Limb (tissue), 2 donors: ENCODE measurements at regions not wholly inside any gene's neighbourhood (a gene's known extent, or its start where the extent isn't known, plus 50 kb on each side); places are given as distances from the start of the nearest gene placed in this dataset.
A peak's percentile ranks its signal among the peaks of the same experiment; 100 is the strongest.

Experiments used
- DNase-seq, 2 donors: peaks; one replicate each; pipeline ENCODE4 v3.0.0-alpha.2; 2016; ENCODE audit errors: extremely low spot score in 2 of 2

GRCh38 chr2:180231015-180231414 lies 223.9 kb upstream of the CWC22 start:
- DNase-seq = no peak

GRCh38 chr2:180227461-180227860 lies 220.4 kb upstream of the CWC22 start:
- no peak for DNase-seq

DNA sequence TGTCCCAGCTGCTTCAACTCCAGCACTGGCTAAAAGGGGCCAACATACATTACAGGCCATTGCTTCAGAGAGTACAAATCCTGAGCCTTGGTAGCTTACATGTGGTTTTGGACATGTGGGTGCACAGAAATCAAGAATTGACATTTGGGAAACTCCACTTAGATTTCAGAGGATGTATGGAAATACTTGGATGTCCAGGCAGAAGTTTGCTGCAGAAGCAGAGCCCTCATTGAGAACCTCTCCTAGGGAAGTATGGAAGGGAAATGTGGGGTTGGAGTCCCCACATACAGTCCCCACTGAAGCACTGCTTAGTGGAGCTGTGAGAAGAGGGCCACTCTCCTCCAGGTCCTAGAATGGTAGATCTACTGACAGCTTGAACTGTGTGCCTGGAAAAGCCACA lies 218.0 kb upstream of the CWC22 start:
- no peak for DNase-seq

- DNase-seq = no peak
These were observed 215.5 kb upstream of the CWC22 start for GRCh38 chr2:180222644-180223043.

DNA sequence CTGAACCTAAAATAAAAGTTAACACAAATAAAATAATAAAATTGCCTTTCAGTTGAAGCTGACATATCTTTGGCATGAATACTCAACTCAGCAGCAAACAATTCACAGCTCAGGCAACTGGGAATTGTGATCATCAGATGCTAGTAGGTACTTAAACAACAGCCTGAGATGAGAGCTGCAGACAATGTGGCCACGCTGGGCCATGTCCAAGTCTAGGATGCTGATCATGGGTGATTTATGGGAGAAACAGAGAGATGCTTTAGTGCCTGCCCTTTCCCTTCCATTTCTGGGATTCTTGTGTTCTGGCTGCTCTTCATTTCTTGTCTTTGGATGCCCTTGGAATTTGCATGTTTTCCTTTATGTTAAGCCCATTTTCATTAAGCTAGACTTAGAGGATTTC lies 212.4 kb upstream of the CWC22 start:
- DNase-seq = no peak

DNA sequence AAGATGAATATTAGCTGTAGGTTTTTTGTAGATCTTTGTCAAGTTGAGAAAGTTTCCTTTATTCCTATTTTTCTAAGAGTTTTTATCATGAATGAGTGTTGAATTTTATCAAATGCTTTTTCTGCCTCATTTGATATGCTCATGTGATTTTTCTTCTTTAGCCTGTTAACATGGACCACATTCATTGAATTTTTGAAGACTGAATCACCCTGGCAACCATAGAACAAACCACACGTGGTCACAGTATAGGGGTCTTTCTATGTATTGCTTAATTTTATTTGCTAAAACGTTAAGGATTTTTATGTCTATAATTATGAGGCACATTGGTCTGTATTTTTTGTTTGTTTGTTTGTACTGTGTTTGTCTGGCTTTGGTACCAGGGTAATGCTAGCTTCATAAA lies 201.7 kb upstream of the CWC22 start:
- no peak for DNase-seq

GRCh38 chr2:180205621-180206235 lies 198.6 kb upstream of the CWC22 start:
- no peak for DNase-seq

- DNase-seq = no peak
These were observed 196.9 kb upstream of the CWC22 start for GRCh38 chr2:180203972-180204371.

DNA sequence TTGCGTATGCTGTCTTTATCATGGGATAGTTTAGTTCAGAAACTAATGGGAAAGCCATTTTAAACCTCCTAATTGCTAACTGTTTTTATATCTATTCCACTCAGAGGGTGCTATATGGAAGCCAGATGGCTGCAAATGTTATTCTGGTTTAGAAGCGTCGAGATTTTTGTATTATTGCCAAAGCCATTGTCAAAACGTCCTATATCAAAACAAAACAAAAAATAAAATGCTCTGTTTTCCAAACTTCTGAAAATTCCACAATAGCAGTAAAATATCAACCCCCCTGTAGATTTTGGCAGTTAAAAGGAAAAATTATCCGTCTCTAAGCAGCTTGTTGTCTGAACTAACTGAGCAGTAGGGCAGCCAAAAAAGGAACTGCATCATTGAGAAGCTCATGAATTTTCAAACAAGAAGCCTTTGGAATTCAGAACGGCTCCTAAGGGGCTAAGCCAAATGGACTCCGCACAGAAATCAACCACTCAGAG lies 195.4 kb upstream of the CWC22 start:
- peak in 1 of 2 donors; percentile 61 for DNase-seq

DNA sequence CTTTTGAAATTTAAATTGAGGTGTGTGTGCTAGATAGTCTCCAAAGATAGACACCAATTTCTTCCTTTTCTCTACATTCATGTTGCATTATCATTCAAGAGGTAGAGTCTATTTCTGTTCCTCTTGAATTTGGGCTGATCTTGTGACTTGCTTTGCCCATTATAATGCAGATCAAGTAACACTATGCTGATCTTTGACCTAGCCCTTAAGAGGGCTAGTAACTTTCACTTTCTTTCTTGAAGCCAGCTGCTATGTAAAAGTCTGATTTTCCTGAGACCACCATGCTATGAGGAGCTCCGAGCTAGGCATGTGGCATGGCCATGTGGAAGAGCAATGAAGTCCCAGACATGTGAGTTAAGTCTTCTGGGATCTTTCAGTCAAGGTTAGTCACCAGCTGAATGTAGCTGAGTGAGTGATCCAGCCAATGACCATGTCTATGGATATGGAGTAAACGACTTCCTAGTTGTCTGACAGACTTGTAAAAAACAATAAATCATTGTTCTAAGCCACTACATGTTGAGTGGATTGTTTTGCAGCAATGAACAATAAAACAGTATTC lies 189.4 kb upstream of the CWC22 start:
- DNase-seq = no peak

GRCh38 chr2:180195847-180196246 lies 188.8 kb upstream of the CWC22 start:
- DNase-seq = no peak

- no peak for DNase-seq
These were observed 184.5 kb upstream of the CWC22 start for GRCh38 chr2:180191432-180192124.

DNA sequence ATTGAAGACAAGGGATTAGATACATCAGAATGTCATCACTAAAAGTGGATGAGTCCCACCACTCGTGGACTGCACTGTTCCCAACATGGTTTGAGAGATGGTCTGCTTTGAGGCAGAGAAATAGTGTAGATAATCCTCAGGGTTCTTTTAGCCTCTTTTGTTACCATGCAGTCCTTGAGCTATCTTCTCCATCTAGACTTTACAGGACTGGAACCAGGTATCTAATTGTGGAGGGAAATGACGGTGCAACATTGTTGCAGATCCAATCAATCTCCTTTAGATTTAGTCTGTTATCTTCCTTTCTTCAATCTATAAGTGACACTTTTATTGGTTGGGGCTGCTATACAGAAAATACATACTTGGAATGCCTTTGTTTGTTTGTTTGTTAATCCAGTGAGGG lies 183.8 kb upstream of the CWC22 start:
- no peak for DNase-seq

GRCh38 chr2:180187611-180188010 lies 180.5 kb upstream of the CWC22 start:
- DNase-seq = no peak

DNA sequence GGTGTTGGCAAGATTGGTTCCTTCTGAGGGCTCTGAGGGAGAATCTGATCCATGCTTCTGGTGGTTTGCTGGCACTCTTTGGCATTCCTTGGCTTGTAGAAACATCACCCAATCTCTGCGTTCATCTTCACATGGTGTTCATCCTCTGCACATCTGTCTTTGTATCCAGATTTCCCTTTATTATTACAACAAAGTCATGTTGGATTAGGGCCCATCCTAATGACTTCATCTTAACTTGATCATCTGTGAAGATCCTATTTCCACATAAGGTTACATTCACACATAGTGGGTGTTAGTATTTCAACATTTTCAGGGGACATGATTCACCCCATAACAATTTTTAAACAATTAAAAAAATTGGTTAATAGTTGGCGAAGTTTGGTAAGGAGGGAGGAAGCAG lies 177.4 kb upstream of the CWC22 start:
- no peak for DNase-seq

DNA sequence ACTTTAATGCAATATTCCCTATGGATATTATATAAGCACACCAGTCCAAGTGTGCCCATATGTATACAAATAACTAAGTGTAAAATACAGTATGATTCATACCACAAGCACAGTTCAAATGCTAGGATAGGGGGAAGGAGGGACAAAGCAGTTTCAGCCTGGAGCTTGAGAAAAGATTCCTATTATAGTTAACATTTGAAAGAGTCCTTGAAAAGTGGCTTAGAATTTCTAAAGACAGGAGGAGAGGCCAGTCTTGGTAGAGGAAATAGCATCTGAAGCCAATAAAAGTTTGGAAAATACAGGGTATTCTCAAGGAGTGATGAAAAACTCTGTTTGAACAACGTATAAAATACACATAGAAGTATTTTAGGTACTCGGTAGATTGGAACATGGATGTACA lies 173.4 kb upstream of the CWC22 start:
- DNase-seq = no peak

- no peak for DNase-seq
These were observed 170.4 kb upstream of the CWC22 start for GRCh38 chr2:180177534-180177933.

GRCh38 chr2:180175736-180176135 lies 168.6 kb upstream of the CWC22 start:
- no peak for DNase-seq

- no peak for DNase-seq
These were observed 167.5 kb upstream of the CWC22 start for GRCh38 chr2:180174580-180174979.

DNA sequence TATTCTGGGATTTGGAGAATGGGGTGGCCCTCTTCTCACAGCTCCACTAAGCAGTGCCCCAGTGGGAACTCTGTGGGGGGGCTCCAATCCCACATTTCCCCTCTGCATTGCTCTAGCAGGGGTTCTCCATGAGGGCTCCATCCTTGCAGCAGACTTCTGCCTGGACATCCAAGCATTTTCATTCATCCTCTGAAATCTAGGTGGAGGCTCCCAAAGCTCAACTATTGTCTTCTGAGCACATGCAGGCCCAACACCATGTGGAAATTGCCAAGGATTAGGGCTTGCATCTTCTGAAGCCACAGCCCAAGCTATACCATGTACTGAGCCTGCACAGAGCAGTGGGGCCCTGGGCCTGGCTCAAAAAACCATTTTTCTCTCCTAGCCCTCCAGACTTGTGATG lies 162.4 kb upstream of the CWC22 start:
- no peak for DNase-seq

DNA sequence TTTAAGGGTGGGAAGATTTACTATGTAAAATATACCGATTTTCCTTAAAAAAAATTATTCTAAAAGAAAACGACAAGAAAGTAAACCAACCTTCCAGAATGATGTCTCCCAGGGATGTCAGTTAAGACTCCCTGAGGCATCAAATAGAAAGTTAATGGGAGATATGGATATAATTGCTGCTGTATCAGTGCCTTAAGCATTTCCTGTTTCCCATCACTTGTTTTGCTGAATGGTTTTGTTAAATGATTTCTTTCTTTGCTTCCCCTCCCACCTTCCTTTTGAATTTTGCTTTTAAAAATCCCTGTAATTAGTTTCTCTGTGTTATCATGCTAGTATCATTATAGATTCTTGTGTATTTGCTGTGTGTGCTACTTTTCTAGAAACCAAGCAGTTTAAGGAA lies 154.3 kb upstream of the CWC22 start:
- DNase-seq = no peak

DNA sequence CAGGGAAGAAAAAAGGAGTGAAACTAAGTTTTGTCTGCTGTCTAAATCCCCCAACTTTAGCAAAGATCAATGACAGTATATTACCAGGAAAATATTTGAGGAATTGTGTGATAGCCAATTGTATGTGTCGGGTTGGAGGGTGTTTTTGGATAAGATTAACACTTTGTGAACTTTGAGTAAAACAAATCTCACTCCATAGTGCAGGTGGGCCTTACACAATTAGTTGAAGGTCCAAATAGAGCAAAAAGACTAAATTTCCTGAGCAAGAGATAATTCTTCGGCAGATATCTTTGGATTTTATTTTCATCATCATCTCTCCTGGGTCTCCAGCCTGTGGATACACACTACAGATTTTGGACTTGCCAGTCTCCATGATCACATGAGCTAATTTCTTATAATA lies 152.8 kb upstream of the CWC22 start:
- DNase-seq = no peak

DNA sequence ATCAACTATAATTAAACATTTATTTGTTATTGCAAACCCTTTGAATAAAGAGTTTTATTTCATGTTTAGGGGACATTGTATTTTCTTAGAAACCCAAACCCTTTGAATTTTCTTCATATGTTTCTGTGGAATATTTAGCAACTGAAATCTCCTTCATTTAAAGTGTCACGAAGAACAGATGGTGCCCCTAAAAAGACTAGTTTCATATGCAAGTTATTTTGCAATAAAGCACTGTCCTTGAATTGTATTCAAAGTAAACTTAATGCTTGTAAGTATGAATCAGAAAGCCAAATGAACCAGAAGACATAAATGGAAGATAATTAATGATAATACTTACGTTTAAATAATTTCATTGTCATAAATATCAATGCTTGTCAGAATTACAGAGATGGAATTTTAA lies 151.9 kb upstream of the CWC22 start:
- DNase-seq = no peak
